ENCODE measurements at regions not wholly inside any gene's neighbourhood (a gene's known extent, or its start where the extent isn't known, plus 50 kb on each side); places are given as distances from the start of the nearest gene placed in this dataset.

DNA sequence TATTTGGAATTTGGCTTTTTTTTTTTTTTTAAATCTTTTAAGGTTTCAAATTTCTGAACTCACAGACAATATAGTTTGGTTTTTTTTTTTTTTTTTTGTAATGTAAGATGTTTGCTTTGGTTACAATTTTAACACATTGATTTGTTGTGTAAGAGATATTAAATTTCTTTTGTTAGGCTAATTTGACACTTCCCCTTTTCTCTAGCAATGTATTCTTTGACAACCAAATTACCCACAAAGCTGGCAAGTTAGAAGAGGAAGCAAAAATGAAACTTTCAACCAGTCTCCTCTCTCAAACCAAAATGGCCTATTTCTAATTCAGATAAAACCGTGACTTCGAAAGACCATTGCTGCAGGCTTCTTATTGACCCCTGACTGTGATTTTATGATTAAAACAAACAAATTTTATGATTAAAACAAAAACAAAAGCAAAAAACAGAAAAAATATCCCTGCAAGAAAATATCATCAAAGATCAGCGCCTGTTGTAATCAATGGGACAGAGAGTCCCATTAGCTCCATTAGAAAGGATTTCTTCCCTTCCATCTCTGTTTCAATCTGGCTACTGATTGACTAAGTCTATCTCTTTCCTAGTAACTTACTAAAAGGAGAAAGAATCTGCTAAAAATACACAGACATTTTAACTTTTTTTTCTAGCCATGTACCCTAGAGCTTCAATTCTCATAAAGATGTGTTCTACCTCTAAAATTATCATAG lies 489.2 kb downstream of the MDFIC start:
- no peak overlapping the region for H2AFZ ChIP-seq (ENCODE audit: low read depth, low read length)

GRCh38 chr7:115410434-115410820 lies 488.5 kb downstream of the MDFIC start:
- no peak overlapping the region for H3K27ac ChIP-seq (ENCODE audit: low read length)
- no peak overlapping the region for H3K9ac ChIP-seq (ENCODE audit: low read length)
- H4K20me1 ChIP-seq (ENCODE audit: insufficient read depth): no peaks in the 10 kb centered on the region
- no peaks in the 10 kb centered on the region for H3F3A ChIP-seq (ENCODE audit: insufficient read depth, low read length, poor library complexity, severe bottlenecking)
- no peaks in the 10 kb centered on the region for H3K79me2 ChIP-seq (replicated peaks; ENCODE audit: insufficient read depth, low read length)
- no peaks in the 10 kb centered on the region for H3K9me2 ChIP-seq (ENCODE audit: insufficient read depth, low read length)
- H2AFZ ChIP-seq (ENCODE audit: low read depth, low read length): no peak overlapping the region
- no peak overlapping the region for H3K4me2 ChIP-seq (ENCODE audit: low read length)
- no peak overlapping the region for H3K4me3 ChIP-seq (ENCODE audit: low read length)
- H3K9me3 ChIP-seq (ENCODE audit: low read length): no peaks in the 10 kb centered on the region
- no peaks in the 10 kb centered on the region for H3K27me3 ChIP-seq (ENCODE audit: insufficient read depth, low read depth, low read length)
- H3K36me3 ChIP-seq (ENCODE audit: insufficient read depth, low read length): no peaks in the 10 kb centered on the region
- TF ChIP-seq SMC3 (conservative IDR thresholded peaks at IDR 0.05; ENCODE audit: poor library complexity) (no peak), POLR2AphosphoS5 (IDR thresholded peaks at IDR 0.05) (no peak), TAF1 (IDR thresholded peaks at IDR 0.05; ENCODE audit: low read depth) (no peak), EP300 (conservative IDR thresholded peaks at IDR 0.05; ENCODE audit: poor library complexity, severe bottlenecking) (no peak), RAD21 (conservative IDR thresholded peaks at IDR 0.05) (no peak), EZH2 (IDR thresholded peaks at IDR 0.05; ENCODE audit: borderline replicate concordance, insufficient read depth, low read length, poor library complexity, severe bottlenecking) (no peak)
- TF ChIP-seq, protein P1, sequence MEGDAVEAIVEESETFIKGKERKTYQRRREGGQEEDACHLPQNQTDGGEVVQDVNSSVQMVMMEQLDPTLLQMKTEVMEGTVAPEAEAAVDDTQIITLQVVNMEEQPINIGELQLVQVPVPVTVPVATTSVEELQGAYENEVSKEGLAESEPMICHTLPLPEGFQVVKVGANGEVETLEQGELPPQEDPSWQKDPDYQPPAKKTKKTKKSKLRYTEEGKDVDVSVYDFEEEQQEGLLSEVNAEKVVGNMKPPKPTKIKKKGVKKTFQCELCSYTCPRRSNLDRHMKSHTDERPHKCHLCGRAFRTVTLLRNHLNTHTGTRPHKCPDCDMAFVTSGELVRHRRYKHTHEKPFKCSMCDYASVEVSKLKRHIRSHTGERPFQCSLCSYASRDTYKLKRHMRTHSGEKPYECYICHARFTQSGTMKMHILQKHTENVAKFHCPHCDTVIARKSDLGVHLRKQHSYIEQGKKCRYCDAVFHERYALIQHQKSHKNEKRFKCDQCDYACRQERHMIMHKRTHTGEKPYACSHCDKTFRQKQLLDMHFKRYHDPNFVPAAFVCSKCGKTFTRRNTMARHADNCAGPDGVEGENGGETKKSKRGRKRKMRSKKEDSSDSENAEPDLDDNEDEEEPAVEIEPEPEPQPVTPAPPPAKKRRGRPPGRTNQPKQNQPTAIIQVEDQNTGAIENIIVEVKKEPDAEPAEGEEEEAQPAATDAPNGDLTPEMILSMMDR (IDR thresholded peaks at IDR 0.05; ENCODE audit: poor library complexity, severe bottlenecking): no peak

More for the DNA sequence above, 489.2 kb downstream of the MDFIC start:
- no peak overlapping the region for H3K9ac ChIP-seq (ENCODE audit: low read length)
- H3K9me3 ChIP-seq (ENCODE audit: low read length): no peaks in the 10 kb centered on the region
- H4K20me1 ChIP-seq (ENCODE audit: insufficient read depth): no peaks in the 10 kb centered on the region
- H3K4me3 ChIP-seq (ENCODE audit: low read length): no peak overlapping the region
- H3K9me2 ChIP-seq (ENCODE audit: insufficient read depth, low read length): no peaks in the 10 kb centered on the region
- H3K79me2 ChIP-seq (replicated peaks; ENCODE audit: insufficient read depth, low read length): no peaks in the 10 kb centered on the region
- no peaks in the 10 kb centered on the region for H3F3A ChIP-seq (ENCODE audit: insufficient read depth, low read length, poor library complexity, severe bottlenecking)
- TF ChIP-seq EZH2 (IDR thresholded peaks at IDR 0.05; ENCODE audit: borderline replicate concordance, insufficient read depth, low read length, poor library complexity, severe bottlenecking): no peak
- TF ChIP-seq TAF1 (IDR thresholded peaks at IDR 0.05; ENCODE audit: low read depth): no peak
- TF ChIP-seq REST (IDR thresholded peaks at IDR 0.05; ENCODE audit: borderline replicate concordance): no peak
- TF ChIP-seq EP300 (conservative IDR thresholded peaks at IDR 0.05; ENCODE audit: poor library complexity, severe bottlenecking): no peak
- no peak for TF ChIP-seq RAD21 (conservative IDR thresholded peaks at IDR 0.05)
- TF ChIP-seq, protein P1 (IDR thresholded peaks at IDR 0.05; ENCODE audit: poor library complexity, severe bottlenecking): no peak
- no peak for TF ChIP-seq POLR2AphosphoS5 (IDR thresholded peaks at IDR 0.05)
- no peak for TF ChIP-seq SMC3 (conservative IDR thresholded peaks at IDR 0.05; ENCODE audit: poor library complexity)
- TF ChIP-seq MXI1 (conservative IDR thresholded peaks at IDR 0.05; ENCODE audit: poor library complexity, severe bottlenecking): no peak
- H3K27me3 ChIP-seq (ENCODE audit: insufficient read depth, low read depth, low read length): no peaks in the 10 kb centered on the region
- H3K27ac ChIP-seq (ENCODE audit: low read length): no peak overlapping the region
- no peak overlapping the region for H3K4me2 ChIP-seq (ENCODE audit: low read length)
- no peaks in the 10 kb centered on the region for H3K36me3 ChIP-seq (ENCODE audit: insufficient read depth, low read length)

All from neural cell (in vitro differentiated cells).